HG03280 (cell line): ENCODE measurements at regions not wholly inside any gene's neighbourhood (a gene's known extent, or its start where the extent isn't known, plus 50 kb on each side); places are given as distances from the start of the nearest gene placed in this dataset.

ENCODE experiments used
- ATAC-seq: cut with Tn5 transposase; IDR thresholded peaks from one replicate; pipeline ENCODE4 v1.9.1; 2021; ENCODE audit warnings: mild to moderate bottlenecking, moderate library complexity; ENCODE audit not compliant: unreplicated experiment

GRCh38 chr1:94708299-94708685 lies 111.9 kb upstream of the SLC44A3 start:
- ATAC-seq = no peak

DNA sequence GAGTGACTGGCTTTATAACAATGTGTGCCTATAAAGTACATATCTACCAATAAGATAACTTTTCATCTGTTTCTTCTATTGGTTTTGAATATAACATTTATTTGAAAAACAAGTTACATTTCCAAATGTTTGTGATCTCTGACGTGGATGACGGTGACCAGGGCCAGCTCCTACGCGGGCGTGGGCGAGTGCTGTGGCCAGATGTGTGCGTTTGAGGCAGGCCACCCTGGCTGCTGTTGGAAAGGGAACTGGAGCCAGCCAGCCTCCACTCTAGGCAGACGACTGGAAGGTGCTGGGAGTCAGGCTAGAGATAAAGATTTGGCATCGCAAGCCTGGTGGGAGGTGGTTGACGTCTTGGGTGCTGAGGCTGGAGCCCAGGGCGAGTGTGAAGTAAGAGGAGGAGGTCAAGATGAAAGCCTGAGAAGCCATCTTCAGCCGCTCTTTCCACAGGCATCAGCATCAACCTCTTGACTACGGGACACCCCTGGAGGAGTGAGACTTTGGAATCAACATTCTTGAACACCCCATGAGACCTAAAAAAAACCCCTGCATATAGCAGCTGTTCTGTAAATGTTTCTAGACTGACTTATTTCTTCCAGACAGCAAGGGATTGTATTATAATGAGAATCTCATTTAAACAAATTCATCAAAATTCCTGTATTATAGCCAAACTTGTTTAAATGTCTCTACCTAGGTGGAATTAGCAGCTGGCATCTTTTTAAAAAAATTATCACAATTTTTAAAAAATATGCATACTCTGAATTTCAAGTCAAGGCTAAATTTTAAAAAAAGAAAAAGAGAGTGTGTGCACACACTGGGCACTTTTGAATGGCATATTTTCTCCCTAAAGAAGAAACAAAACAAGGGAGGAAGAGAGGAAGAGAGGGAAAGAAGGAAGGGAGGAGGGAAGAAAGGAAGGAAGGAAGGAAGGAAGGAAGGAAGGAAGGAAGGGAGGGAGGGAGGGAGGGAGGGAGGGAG lies 112.5 kb upstream of the SLC44A3 start:
- ATAC-seq = no peak

GRCh38 chr1:94702442-94702815 lies 117.7 kb upstream of the SLC44A3 start:
- ATAC-seq = no peak

DNA sequence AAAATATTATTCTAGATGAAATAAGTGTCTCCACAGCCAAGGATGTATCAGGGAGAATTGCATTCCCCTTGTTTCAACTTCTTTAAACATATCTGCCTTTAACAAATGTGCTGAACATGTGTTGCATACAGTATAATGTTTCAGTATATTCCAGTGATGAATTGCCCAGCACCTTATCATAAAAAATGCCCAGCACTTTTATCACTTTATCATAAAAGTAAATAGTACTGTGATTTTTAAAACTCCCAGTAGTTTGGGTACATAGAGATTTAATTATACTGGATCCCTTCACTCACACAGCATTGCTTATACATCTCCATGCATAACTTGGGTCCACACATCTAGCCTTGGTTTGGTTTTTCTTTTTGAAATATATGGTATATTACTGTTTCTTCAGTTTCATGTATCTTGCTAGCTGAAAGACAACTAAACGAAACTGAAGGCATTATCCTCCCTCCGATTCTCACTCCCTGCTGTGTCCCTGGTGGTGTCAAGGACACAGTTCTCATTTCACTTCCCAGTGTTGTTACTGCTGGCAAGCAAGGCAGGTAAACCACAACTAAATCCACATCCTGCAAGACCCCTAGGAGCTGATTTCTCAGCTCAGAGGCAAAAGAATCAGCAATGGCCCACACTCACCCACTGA lies 118.2 kb upstream of the SLC44A3 start:
- ATAC-seq = no peak

- no peak for ATAC-seq
Measured at GRCh38 chr1:94698759-94699502, 121.2 kb upstream of the SLC44A3 start.

DNA sequence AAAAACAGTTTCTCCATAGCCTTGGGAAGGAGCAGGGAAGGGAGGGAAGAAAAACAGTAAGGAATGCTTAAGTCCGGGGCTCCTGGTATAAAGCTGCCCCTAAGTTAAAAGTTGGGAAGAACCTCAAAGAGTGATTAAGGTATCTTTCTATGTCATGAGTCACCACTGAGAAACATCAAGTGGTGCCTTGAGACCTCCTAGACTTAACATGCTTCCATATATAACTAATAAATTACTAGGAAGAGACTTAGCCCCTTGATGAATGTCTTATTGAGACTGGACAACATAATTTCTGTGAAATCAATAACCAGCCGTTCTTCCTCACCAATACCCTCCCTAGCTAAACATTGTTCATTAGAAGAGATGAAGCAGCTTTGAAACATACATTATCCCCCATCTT lies 121.8 kb upstream of the SLC44A3 start:
- ATAC-seq = no peak

DNA sequence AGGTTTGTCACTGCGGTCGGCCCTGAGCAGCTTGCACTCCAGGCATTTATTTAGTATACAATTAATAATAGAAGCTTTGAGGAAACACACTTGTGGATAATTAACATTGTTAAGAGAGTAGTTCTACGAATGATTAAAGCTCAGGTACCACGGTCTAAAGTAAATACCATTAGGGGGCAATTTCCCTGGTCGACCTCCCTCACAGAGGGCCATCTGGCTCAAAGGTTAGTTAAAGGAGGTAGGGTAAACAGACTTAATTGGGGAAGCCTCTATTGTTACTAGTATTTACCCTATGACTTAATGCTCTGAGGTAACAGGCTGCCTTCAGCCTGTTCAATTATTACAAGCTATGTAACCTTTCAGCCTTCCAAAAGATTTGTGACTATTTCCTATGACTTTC lies 122.3 kb upstream of the SLC44A3 start:
- ATAC-seq = no peak

GRCh38 chr1:94694226-94694915 lies 125.8 kb upstream of the SLC44A3 start:
- no peak for ATAC-seq

- no peak for ATAC-seq
Measured at GRCh38 chr1:94693435-94693834, 126.7 kb upstream of the SLC44A3 start.

- no peak for ATAC-seq
Measured at GRCh38 chr1:94693029-94693428, 127.1 kb upstream of the SLC44A3 start.

- no peak for ATAC-seq
Measured at GRCh38 chr1:94688646-94689045, 131.5 kb upstream of the SLC44A3 start.

DNA sequence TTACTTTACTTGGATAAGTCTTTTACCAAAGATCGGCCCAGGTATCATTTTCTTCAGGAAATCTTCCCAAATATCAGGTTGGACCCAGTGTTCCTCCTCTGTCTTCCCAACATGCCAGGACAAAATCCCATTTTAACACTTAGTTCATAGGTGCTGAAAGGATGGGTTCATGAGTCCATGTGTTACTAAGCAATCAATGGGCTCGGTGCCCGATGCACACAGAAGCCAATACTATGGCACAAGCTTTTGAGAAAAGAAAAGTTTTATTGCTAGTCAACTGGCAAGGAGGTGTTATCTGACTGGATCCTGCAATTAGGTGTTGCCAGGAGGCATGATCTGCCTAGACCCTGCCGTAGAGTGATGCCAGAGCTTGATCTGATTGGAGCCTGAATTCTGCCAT lies 133.3 kb upstream of the SLC44A3 start:
- ATAC-seq = no peak

DNA sequence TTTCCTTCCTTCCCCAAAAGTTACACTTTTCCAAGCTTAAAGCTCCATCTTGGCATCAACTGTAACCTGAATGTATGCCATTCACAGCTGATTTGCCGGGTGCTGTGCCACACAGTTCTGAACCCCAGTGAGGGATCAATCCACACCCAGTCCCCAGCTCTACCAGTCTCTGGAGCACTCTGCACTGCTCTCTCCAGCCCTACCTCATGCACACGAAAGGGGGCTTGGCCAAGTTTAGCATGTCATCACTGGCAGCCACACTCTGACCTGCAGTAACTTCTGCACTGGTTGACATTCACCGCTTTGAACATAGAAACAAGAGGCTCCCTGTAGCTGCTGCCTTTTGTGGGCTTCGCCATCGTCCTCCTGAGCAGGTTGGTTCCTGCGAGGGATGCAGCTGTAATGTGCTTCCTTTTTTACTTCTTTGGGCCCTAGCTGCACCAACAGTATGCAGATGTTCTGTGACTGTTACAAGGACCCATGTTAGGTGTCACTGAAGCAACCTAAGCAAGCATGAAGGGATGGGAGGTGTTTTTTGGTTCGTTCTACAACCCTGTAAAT lies 135.4 kb upstream of the SLC44A3 start:
- no peak for ATAC-seq

GRCh38 chr1:94683886-94684285 lies 136.3 kb upstream of the SLC44A3 start:
- ATAC-seq = no peak

GRCh38 chr1:94680039-94680377 lies 138.4 kb upstream of the F3 start:
- ATAC-seq = no peak

GRCh38 chr1:94679332-94680038 lies 137.9 kb upstream of the F3 start:
- no peak for ATAC-seq

- no peak for ATAC-seq
Measured at GRCh38 chr1:94678202-94678848, 136.8 kb upstream of the F3 start.

GRCh38 chr1:94677714-94678113 lies 136.2 kb upstream of the F3 start:
- ATAC-seq = no peak

DNA sequence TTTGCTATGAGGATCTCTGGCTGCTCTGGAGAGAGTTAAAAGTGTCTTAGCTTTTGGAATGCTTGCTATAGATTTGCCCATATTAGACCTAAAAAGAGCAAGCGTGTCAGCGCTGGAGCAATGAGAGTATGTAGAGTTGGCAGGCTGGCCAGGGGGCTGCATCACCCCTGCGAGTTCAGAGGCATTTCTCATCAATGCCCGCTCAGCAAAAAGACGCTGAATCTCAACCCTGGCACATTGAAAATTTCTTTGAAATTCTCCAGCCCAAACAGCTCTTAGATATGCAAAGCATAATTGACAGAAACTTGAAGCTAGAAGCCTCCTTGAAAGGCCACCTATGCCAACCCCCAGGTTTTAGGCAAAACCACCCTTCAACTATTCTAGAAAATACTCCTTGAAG lies 135.5 kb upstream of the F3 start:
- no peak for ATAC-seq

DNA sequence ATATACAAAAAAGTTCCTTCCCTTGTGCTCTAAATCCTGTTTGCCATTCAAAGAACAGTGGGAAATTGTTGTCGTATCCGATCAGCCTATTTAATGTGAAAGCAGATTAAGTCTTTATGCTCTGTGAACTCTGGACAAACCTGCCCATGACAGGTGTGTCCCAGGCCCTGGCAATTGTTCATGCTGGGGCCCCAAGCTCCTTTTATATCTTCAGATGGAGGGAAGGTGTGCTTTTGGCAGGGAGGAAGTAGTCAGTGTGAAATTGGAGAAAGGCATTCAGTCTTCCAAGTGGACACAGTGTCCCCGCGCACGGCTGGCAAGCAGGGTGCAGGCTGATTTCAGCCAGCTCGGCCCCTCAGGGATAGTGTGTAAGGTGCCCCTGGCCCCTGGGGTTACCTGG lies 135.1 kb upstream of the F3 start:
- ATAC-seq = no peak
